ENCODE measurements at regions not wholly inside any gene's neighbourhood (a gene's known extent, or its start where the extent isn't known, plus 50 kb on each side); places are given as distances from the start of the nearest gene placed in this dataset.

- DNase-seq (ENCODE audit: low read depth, low spot score): no peak
- no peaks in the 10 kb centered on the region for H3K36me3 ChIP-seq (ENCODE audit: insufficient read depth, insufficient read length, low read length)
Observed at GRCh38 chr2:188092734-188093133, 198.9 kb upstream of the GULP1 start.

GRCh38 chr2:188096910-188097309, 194.8 kb upstream of the GULP1 start:
- H3K4me3 ChIP-seq (ENCODE audit: insufficient read length, low read depth): no peak overlapping the region
- no peaks in the 10 kb centered on the region for H3K27me3 ChIP-seq (ENCODE audit: insufficient read depth, insufficient read length)
- H3K36me3 ChIP-seq (ENCODE audit: insufficient read depth, insufficient read length, low read length): no peaks in the 10 kb centered on the region
- H3K9ac ChIP-seq (ENCODE audit: insufficient read length, low read depth): no peak overlapping the region
- TF ChIP-seq YY1 (IDR thresholded peaks at IDR 0.05; ENCODE audit: insufficient read depth, insufficient read length): no peak
- TF ChIP-seq SUZ12 (IDR thresholded peaks at IDR 0.05; ENCODE audit: extremely low read depth, insufficient read depth, insufficient read length): no peak
- TF ChIP-seq ZNF274 (IDR thresholded peaks at IDR 0.05; ENCODE audit: low read depth, low read length): no peak
- no peak for DNase-seq (ENCODE audit: low read depth, low spot score)
- H3K9me3 ChIP-seq (ENCODE audit: insufficient read depth, low read length): no peaks in the 10 kb centered on the region; the same call in 1 of the 2 replicates
- H3K4me1 ChIP-seq (ENCODE audit: insufficient read depth, insufficient read length): no peaks in the 10 kb centered on the region

More at GRCh38 chr2:188092734-188093133, 198.9 kb upstream of the GULP1 start:
- Histone ChIP-seq H3K4me3 (ENCODE audit: insufficient read length, low read depth) (no peak overlapping the region), H3K27me3 (ENCODE audit: insufficient read depth, insufficient read length) (no peaks in the 10 kb centered on the region), H3K9me3 (ENCODE audit: insufficient read depth, low read length) (no peaks in the 10 kb centered on the region; the same call in 1 of the 2 replicates), H3K4me1 (ENCODE audit: insufficient read depth, insufficient read length) (no peaks in the 10 kb centered on the region), H3K9ac (ENCODE audit: insufficient read length, low read depth) (no peak overlapping the region)
- no peak for TF ChIP-seq YY1 (IDR thresholded peaks at IDR 0.05; ENCODE audit: insufficient read depth, insufficient read length)
- no peak for TF ChIP-seq ZNF274 (IDR thresholded peaks at IDR 0.05; ENCODE audit: low read depth, low read length)
- no peak for TF ChIP-seq SUZ12 (IDR thresholded peaks at IDR 0.05; ENCODE audit: extremely low read depth, insufficient read depth, insufficient read length)

GRCh38 chr2:188102881-188103280, 188.8 kb upstream of the GULP1 start:
- H3K9ac ChIP-seq (ENCODE audit: insufficient read length, low read depth): no peak overlapping the region
- H3K4me3 ChIP-seq (ENCODE audit: insufficient read length, low read depth): no peak overlapping the region
- peaks cover 8% of the 10 kb centered on the region; the same call in 1 of the 2 replicates for H3K9me3 ChIP-seq (ENCODE audit: insufficient read depth, low read length)
- DNase-seq (ENCODE audit: low read depth, low spot score): no peak
- no peaks in the 10 kb centered on the region for H3K27me3 ChIP-seq (ENCODE audit: insufficient read depth, insufficient read length)
- no peaks in the 10 kb centered on the region for H3K36me3 ChIP-seq (ENCODE audit: insufficient read depth, insufficient read length, low read length)
- TF ChIP-seq SUZ12 (IDR thresholded peaks at IDR 0.05; ENCODE audit: extremely low read depth, insufficient read depth, insufficient read length) (no peak), ZNF274 (IDR thresholded peaks at IDR 0.05; ENCODE audit: low read depth, low read length) (no peak), YY1 (IDR thresholded peaks at IDR 0.05; ENCODE audit: insufficient read depth, insufficient read length) (no peak)
- H3K4me1 ChIP-seq (ENCODE audit: insufficient read depth, insufficient read length): no peaks in the 10 kb centered on the region

- H3K4me1 ChIP-seq (ENCODE audit: insufficient read depth, insufficient read length): no peaks in the 10 kb centered on the region
- H3K4me3 ChIP-seq (ENCODE audit: insufficient read length, low read depth): no peak overlapping the region
- TF ChIP-seq SUZ12 (IDR thresholded peaks at IDR 0.05; ENCODE audit: extremely low read depth, insufficient read depth, insufficient read length): no peak
- no peaks in the 10 kb centered on the region for H3K27me3 ChIP-seq (ENCODE audit: insufficient read depth, insufficient read length)
- no peaks in the 10 kb centered on the region for H3K9me3 ChIP-seq (ENCODE audit: insufficient read depth, low read length)
- DNase-seq (ENCODE audit: low read depth, low spot score): no peak
- H3K36me3 ChIP-seq (ENCODE audit: insufficient read depth, insufficient read length, low read length): no peaks in the 10 kb centered on the region
- H3K9ac ChIP-seq (ENCODE audit: insufficient read length, low read depth): no peak overlapping the region
Observed at GRCh38 chr2:188114014-188114413, 177.7 kb upstream of the GULP1 start.

GRCh38 chr2:188117706-188118105, 174.0 kb upstream of the GULP1 start:
- Histone ChIP-seq H3K9me3 (ENCODE audit: insufficient read depth, low read length) (0 out of 2 replicates have a peak, but pooled peaks cover 9% of the 10 kb centered on the region), H3K4me3 (ENCODE audit: insufficient read length, low read depth) (no peak overlapping the region), H3K9ac (ENCODE audit: insufficient read length, low read depth) (no peak overlapping the region), H3K36me3 (ENCODE audit: insufficient read depth, insufficient read length, low read length) (no peaks in the 10 kb centered on the region), H3K4me1 (ENCODE audit: insufficient read depth, insufficient read length) (no peaks in the 10 kb centered on the region), H3K27me3 (ENCODE audit: insufficient read depth, insufficient read length) (no peaks in the 10 kb centered on the region)
- no peak for DNase-seq (ENCODE audit: low read depth, low spot score)
- no peak for TF ChIP-seq YY1 (IDR thresholded peaks at IDR 0.05; ENCODE audit: insufficient read depth, insufficient read length)
- no peak for TF ChIP-seq SUZ12 (IDR thresholded peaks at IDR 0.05; ENCODE audit: extremely low read depth, insufficient read depth, insufficient read length)
- TF ChIP-seq ZNF274 (IDR thresholded peaks at IDR 0.05; ENCODE audit: low read depth, low read length): no peak

- TF ChIP-seq ZNF274 (IDR thresholded peaks at IDR 0.05; ENCODE audit: low read depth, low read length): no peak
- TF ChIP-seq YY1 (IDR thresholded peaks at IDR 0.05; ENCODE audit: insufficient read depth, insufficient read length): no peak
- TF ChIP-seq SUZ12 (IDR thresholded peaks at IDR 0.05; ENCODE audit: extremely low read depth, insufficient read depth, insufficient read length): no peak
- no peaks in the 10 kb centered on the region for H3K36me3 ChIP-seq (ENCODE audit: insufficient read depth, insufficient read length, low read length)
- H3K4me1 ChIP-seq (ENCODE audit: insufficient read depth, insufficient read length): no peaks in the 10 kb centered on the region
- no peaks in the 10 kb centered on the region for H3K27me3 ChIP-seq (ENCODE audit: insufficient read depth, insufficient read length)
- no peak overlapping the region for H3K9ac ChIP-seq (ENCODE audit: insufficient read length, low read depth)
- H3K4me3 ChIP-seq (ENCODE audit: insufficient read length, low read depth): no peak overlapping the region
- H3K9me3 ChIP-seq (ENCODE audit: insufficient read depth, low read length): 0 out of 2 replicates have a peak, but pooled peaks cover 9% of the 10 kb centered on the region
- no peak for DNase-seq (ENCODE audit: low read depth, low spot score)
Observed at GRCh38 chr2:188118431-188118830, 173.2 kb upstream of the GULP1 start.

- no peak for TF ChIP-seq YY1 (IDR thresholded peaks at IDR 0.05; ENCODE audit: insufficient read depth, insufficient read length)
- no peak for TF ChIP-seq SUZ12 (IDR thresholded peaks at IDR 0.05; ENCODE audit: extremely low read depth, insufficient read depth, insufficient read length)
- TF ChIP-seq ZNF274 (IDR thresholded peaks at IDR 0.05; ENCODE audit: low read depth, low read length): no peak
- no peaks in the 10 kb centered on the region for H3K4me1 ChIP-seq (ENCODE audit: insufficient read depth, insufficient read length)
- no peak overlapping the region for H3K4me3 ChIP-seq (ENCODE audit: insufficient read length, low read depth)
- H3K27me3 ChIP-seq (ENCODE audit: insufficient read depth, insufficient read length): no peaks in the 10 kb centered on the region
- H3K9ac ChIP-seq (ENCODE audit: insufficient read length, low read depth): no peak overlapping the region
- no peak for DNase-seq (ENCODE audit: low read depth, low spot score)
- H3K9me3 ChIP-seq (ENCODE audit: insufficient read depth, low read length): 0 out of 2 replicates have a peak, but pooled peaks cover 9% of the 10 kb centered on the region
- H3K36me3 ChIP-seq (ENCODE audit: insufficient read depth, insufficient read length, low read length): no peaks in the 10 kb centered on the region
Observed at GRCh38 chr2:188119112-188119838, 172.4 kb upstream of the GULP1 start.
